Neural cell (in vitro differentiated cells): ENCODE measurements at regions not wholly inside any gene's neighbourhood (a gene's known extent, or its start where the extent isn't known, plus 50 kb on each side); places are given as distances from the start of the nearest gene placed in this dataset.
"Not testable (repeated sequence)": the region's sequence is repeated elsewhere in the genome, so short reads cannot be mapped to it uniquely, and the experiment has no call there.

Experiments used
- CTCF ChIP-seq: fragments of 450-650 bp; IDR thresholded peaks from 2 replicates; pipeline ENCODE4 v1.5.1; 2014; ENCODE audit warnings: antibody characterized with exemption, mild to moderate bottlenecking, moderate library complexity; ENCODE audit not compliant: poor library complexity, severe bottlenecking
- EP300 ChIP-seq: fragments of 450-650 bp; conservative IDR thresholded peaks from 2 replicates; pipeline ENCODE4 v1.6.1; 2014; ENCODE audit warnings: antibody characterized with exemption, mild to moderate bottlenecking, moderate library complexity; ENCODE audit not compliant: poor library complexity, severe bottlenecking
- EZH2 ChIP-seq: fragments of 200-600, 300-800 bp; shearing (Covaris generic), sonication (generic); IDR thresholded peaks from 2 replicates; pipeline ENCODE4 v1.6.1; 2014; ENCODE audit warnings: antibody characterized with exemption, low read length, borderline replicate concordance, mild to moderate bottlenecking; ENCODE audit not compliant: insufficient read depth, poor library complexity, severe bottlenecking
- MXI1 ChIP-seq: fragments of 450-650 bp; conservative IDR thresholded peaks from 2 replicates; pipeline ENCODE4 v1.6.1; 2014; ENCODE audit warnings: antibody characterized with exemption, mild to moderate bottlenecking; ENCODE audit not compliant: poor library complexity, severe bottlenecking
- POLR2AphosphoS5 ChIP-seq: IDR thresholded peaks from 2 replicates; pipeline ENCODE4 v1.6.1; 2012
- RAD21 ChIP-seq: fragments of 450-650 bp; conservative IDR thresholded peaks from 2 replicates; pipeline ENCODE4 v1.6.1; 2014; ENCODE audit warnings: antibody characterized with exemption, mild to moderate bottlenecking, moderate library complexity
- REST ChIP-seq: IDR thresholded peaks from 2 replicates; pipeline ENCODE4 v1.6.1; 2012; ENCODE audit warnings: borderline replicate concordance
- SMC3 ChIP-seq: fragments of 450-650 bp; conservative IDR thresholded peaks from 2 replicates; pipeline ENCODE4 v1.6.1; 2014; ENCODE audit warnings: antibody characterized with exemption, mild to moderate bottlenecking, moderate library complexity; ENCODE audit not compliant: poor library complexity

GRCh38 chr11:71721840-71722239 lies 111.2 kb upstream of the DEFB108B start:
- TF ChIP-seq CTCF, RAD21, EZH2, REST, EP300, POLR2AphosphoS5, MXI1, SMC3: not testable (repeated sequence)
